Tibial artery (tissue), 4 donors: ENCODE measurements at regions not wholly inside any gene's neighbourhood (a gene's known extent, or its start where the extent isn't known, plus 50 kb on each side); places are given as distances from the start of the nearest gene placed in this dataset.

Experiments
- DNase-seq, 2 donors: peaks; one replicate each; pipeline ENCODE4 v3.0.0-alpha.2; 2019
- H3K27ac ChIP-seq, 2 donors: fragments of 200-600 bp; sonication (generic) in 1 of 2; 1 replicate in 1 of 2; 2 replicates in 1 of 2; pipeline ENCODE4 v1.5.1; 2018 to 2019; ENCODE audit warnings: mild to moderate bottlenecking in 1 of 2
- H3K27me3 ChIP-seq, 2 donors: fragments of 200-600 bp; sonication (generic) in 1 of 2; one replicate each; pipeline versions ENCODE4 v1.5.1 to v1.6.0; 2016 to 2019
- H3K36me3 ChIP-seq, 3 donors: fragments of 200-600 bp; sonication (generic) in 2 of 3; one replicate each; pipeline ENCODE4 v1.5.1; 2016 to 2019; ENCODE audit warnings: mild to moderate bottlenecking in 2 of 3
- H3K4me1 ChIP-seq, 4 donors: fragments of 200-600 bp; sonication (generic) in 2 of 4; 1 replicate in 3 of 4; 2 replicates in 1 of 4; pipeline ENCODE4 v1.5.1; 2016 to 2019
- H3K4me3 ChIP-seq, 2 donors: fragments of 200-600 bp; sonication (generic) in 1 of 2; 1 replicate in 1 of 2; 2 replicates in 1 of 2; pipeline ENCODE4 v1.5.1; 2018 to 2019; ENCODE audit warnings: mild to moderate bottlenecking in 2 of 2
- H3K9me3 ChIP-seq, 3 donors: fragments of 200-600 bp; sonication (generic) in 1 of 3; one replicate each; pipeline ENCODE4 v1.5.1; 2016 to 2019
- CTCF ChIP-seq, 2 experiments: fragments of 200-600 bp in 1 of 2; fragments of 450-650 bp in 1 of 2; IDR thresholded peaks; one replicate each; pipeline ENCODE4 v1.5.1; 2017 to 2019; ENCODE audit warnings: antibody characterized with exemption in 2 of 2, mild to moderate bottlenecking in 1 of 2, moderate library complexity in 1 of 2
- intact Hi-C: fragments of 100-400 bp; cut with DNase I; formaldehyde crosslinking; loops from one replicate; pipeline ENCODE4 v1.15.0; 2023; ENCODE audit warnings: low total_unique reads

- Histone ChIP-seq H3K4me3 (no peak overlapping the region), H3K27me3 (no peaks in the 10 kb centered on the region), H3K27ac (peak overlapping the region; percentile 65 to 83), H3K9me3 (no peaks in the 10 kb centered on the region), H3K4me1 (peaks cover 0 to 29% (median 12%) of the 10 kb centered on the region in 4 donors), H3K36me3 (no peaks in the 10 kb centered on the region)
- intact Hi-C loops = no loop called here
- DNase-seq = peak; percentile 50 to 86
- no peak for TF ChIP-seq CTCF (IDR thresholded peaks at IDR 0.05)
Measured at GRCh38 chr14:66281036-66281776, 205.0 kb upstream of the CCDC196 start.

- intact Hi-C loops = no loop called here
- no peak for DNase-seq
- H3K27me3 ChIP-seq = no peaks in the 10 kb centered on the region
- no peaks in the 10 kb centered on the region for H3K36me3 ChIP-seq
- H3K4me3 ChIP-seq = no peak overlapping the region
- peaks cover 0 to 29% (median 12%) of the 10 kb centered on the region in 4 donors for H3K4me1 ChIP-seq
- no peak overlapping the region for H3K27ac ChIP-seq
- TF ChIP-seq CTCF (IDR thresholded peaks at IDR 0.05) = no peak
- H3K9me3 ChIP-seq = no peaks in the 10 kb centered on the region
Measured at GRCh38 chr14:66284346-66284745, 201.8 kb upstream of the CCDC196 start.

- Histone ChIP-seq H3K4me3 (no peak overlapping the region), H3K27ac (no peak overlapping the region), H3K9me3 (no peaks in the 10 kb centered on the region), H3K36me3 (no peaks in the 10 kb centered on the region), H3K27me3 (no peaks in the 10 kb centered on the region), H3K4me1 (no peaks in the 10 kb centered on the region)
- TF ChIP-seq CTCF (IDR thresholded peaks at IDR 0.05) = no peak
- intact Hi-C loops = no loop called here
- DNase-seq = no peak
Measured at GRCh38 chr14:66288511-66288910, 197.7 kb upstream of the CCDC196 start.

GRCh38 chr14:66291756-66292155, 194.4 kb upstream of the CCDC196 start:
- Histone ChIP-seq H3K4me1 (no peaks in the 10 kb centered on the region), H3K27me3 (no peaks in the 10 kb centered on the region), H3K27ac (no peak overlapping the region), H3K36me3 (no peaks in the 10 kb centered on the region), H3K9me3 (no peaks in the 10 kb centered on the region), H3K4me3 (no peak overlapping the region)
- no peak for DNase-seq
- intact Hi-C loops = no loop called here
- TF ChIP-seq CTCF (IDR thresholded peaks at IDR 0.05) = no peak

GRCh38 chr14:66293533-66294105, 192.6 kb upstream of the CCDC196 start:
- H3K4me3 ChIP-seq = no peak overlapping the region
- intact Hi-C loops = no loop called here
- DNase-seq = no peak
- H3K27ac ChIP-seq = no peak overlapping the region
- H3K4me1 ChIP-seq = no peaks in the 10 kb centered on the region
- no peaks in the 10 kb centered on the region for H3K36me3 ChIP-seq
- no peak for TF ChIP-seq CTCF (IDR thresholded peaks at IDR 0.05)
- H3K9me3 ChIP-seq = no peaks in the 10 kb centered on the region
- no peaks in the 10 kb centered on the region for H3K27me3 ChIP-seq
